ENCODE measurements at regions not wholly inside any gene's neighbourhood (a gene's known extent, or its start where the extent isn't known, plus 50 kb on each side); places are given as distances from the start of the nearest gene placed in this dataset.

- WGBS, 2 donors = 85 to 87% methylated on average over 21 of the region's 21 CpGs
- Histone ChIP-seq H3K27me3 (ENCODE audit: control insufficient read depth in 1 of 2, insufficient read depth in 2 of 2, low read length in 2 of 2) (no peaks in the 10 kb centered on the region), H3K4me1 (ENCODE audit: control insufficient read depth in 2 of 2, insufficient read depth in 2 of 2, low read length in 1 of 2) (no peaks in the 10 kb centered on the region), H3K27ac (ENCODE audit: low read depth in 2 of 2, low read length in 1 of 2) (no peak overlapping the region), H3K36me3 (ENCODE audit: control insufficient read depth in 2 of 2, insufficient read depth in 2 of 2, low read length in 1 of 2) (no peaks in the 10 kb centered on the region), H3K4me3 (ENCODE audit: low read depth in 1 of 2, low read length in 2 of 2) (no peak overlapping the region), H3K9me3 (ENCODE audit: control insufficient read depth in 2 of 2, insufficient read depth in 1 of 2, low read depth in 1 of 2, low read length in 1 of 2) (peaks cover 0 to 6% of the 10 kb centered on the region in 2 donors)
Observed at GRCh38 chr14:25431211-25432076, 381.5 kb upstream of the STXBP6 start.

GRCh38 chr14:25430808-25431207, 380.9 kb upstream of the STXBP6 start:
- Histone ChIP-seq H3K27me3 (ENCODE audit: control insufficient read depth in 1 of 2, insufficient read depth in 2 of 2, low read length in 2 of 2) (no peaks in the 10 kb centered on the region), H3K9me3 (ENCODE audit: control insufficient read depth in 2 of 2, insufficient read depth in 1 of 2, low read depth in 1 of 2, low read length in 1 of 2) (peaks cover 0 to 6% of the 10 kb centered on the region in 2 donors), H3K4me3 (ENCODE audit: low read depth in 1 of 2, low read length in 2 of 2) (no peak overlapping the region), H3K36me3 (ENCODE audit: control insufficient read depth in 2 of 2, insufficient read depth in 2 of 2, low read length in 1 of 2) (no peaks in the 10 kb centered on the region), H3K4me1 (ENCODE audit: control insufficient read depth in 2 of 2, insufficient read depth in 2 of 2, low read length in 1 of 2) (no peaks in the 10 kb centered on the region), H3K27ac (ENCODE audit: low read depth in 2 of 2, low read length in 1 of 2) (no peak overlapping the region)
- WGBS, 2 donors = 90 to 91% methylated on average over 12 of the region's 12 CpGs

- H3K4me3 ChIP-seq (ENCODE audit: low read depth in 1 of 2, low read length in 2 of 2) = no peak overlapping the region
- no peaks in the 10 kb centered on the region for H3K36me3 ChIP-seq (ENCODE audit: control insufficient read depth in 2 of 2, insufficient read depth in 2 of 2, low read length in 1 of 2)
- no peaks in the 10 kb centered on the region for H3K27me3 ChIP-seq (ENCODE audit: control insufficient read depth in 1 of 2, insufficient read depth in 2 of 2, low read length in 2 of 2)
- no peaks in the 10 kb centered on the region for H3K4me1 ChIP-seq (ENCODE audit: control insufficient read depth in 2 of 2, insufficient read depth in 2 of 2, low read length in 1 of 2)
- no peaks in the 10 kb centered on the region for H3K9me3 ChIP-seq (ENCODE audit: control insufficient read depth in 2 of 2, insufficient read depth in 1 of 2, low read depth in 1 of 2, low read length in 1 of 2)
- no peak overlapping the region for H3K27ac ChIP-seq (ENCODE audit: low read depth in 2 of 2, low read length in 1 of 2)
Observed at GRCh38 chr14:25412998-25413397, 363.1 kb upstream of the STXBP6 start.

- no peak overlapping the region for H3K4me3 ChIP-seq (ENCODE audit: low read depth in 1 of 2, low read length in 2 of 2)
- H3K9me3 ChIP-seq (ENCODE audit: control insufficient read depth in 2 of 2, insufficient read depth in 1 of 2, low read depth in 1 of 2, low read length in 1 of 2) = no peaks in the 10 kb centered on the region
- no peaks in the 10 kb centered on the region for H3K4me1 ChIP-seq (ENCODE audit: control insufficient read depth in 2 of 2, insufficient read depth in 2 of 2, low read length in 1 of 2)
- no peaks in the 10 kb centered on the region for H3K27me3 ChIP-seq (ENCODE audit: control insufficient read depth in 1 of 2, insufficient read depth in 2 of 2, low read length in 2 of 2)
- 58 to 63% methylated on average over 6 of the region's 6 CpGs for WGBS, 2 donors
- H3K36me3 ChIP-seq (ENCODE audit: control insufficient read depth in 2 of 2, insufficient read depth in 2 of 2, low read length in 1 of 2) = no peaks in the 10 kb centered on the region
- H3K27ac ChIP-seq (ENCODE audit: low read depth in 2 of 2, low read length in 1 of 2) = no peak overlapping the region
Observed at GRCh38 chr14:25411781-25412757, 362.1 kb upstream of the STXBP6 start.

DNA sequence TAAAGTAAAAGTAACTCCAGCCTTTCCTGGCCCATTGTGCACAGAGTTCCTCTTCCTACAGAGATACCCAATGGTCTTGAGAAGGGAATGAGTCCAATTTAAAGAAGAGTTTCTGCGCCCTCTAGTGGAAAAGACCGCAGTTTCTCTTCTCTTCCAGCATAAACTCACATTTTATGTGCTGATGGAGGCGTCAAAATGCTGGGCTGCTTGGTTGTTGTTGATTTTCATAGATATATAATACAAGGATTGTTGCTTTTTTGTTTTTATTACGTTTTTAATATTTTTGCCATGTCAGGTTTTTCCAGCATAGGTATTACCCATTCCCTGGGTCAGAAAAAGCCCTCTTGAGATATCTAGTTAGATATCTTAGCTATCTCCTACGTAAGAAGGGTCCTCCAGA, 356.9 kb upstream of the STXBP6 start:
- 26 to 37% methylated on average over 5 of the region's 5 CpGs for WGBS, 2 donors
- Histone ChIP-seq H3K4me3 (ENCODE audit: low read depth in 1 of 2, low read length in 2 of 2) (no peak overlapping the region), H3K36me3 (ENCODE audit: control insufficient read depth in 2 of 2, insufficient read depth in 2 of 2, low read length in 1 of 2) (no peaks in the 10 kb centered on the region), H3K27ac (ENCODE audit: low read depth in 2 of 2, low read length in 1 of 2) (no peak overlapping the region), H3K4me1 (ENCODE audit: control insufficient read depth in 2 of 2, insufficient read depth in 2 of 2, low read length in 1 of 2) (no peaks in the 10 kb centered on the region), H3K27me3 (ENCODE audit: control insufficient read depth in 1 of 2, insufficient read depth in 2 of 2, low read length in 2 of 2) (no peaks in the 10 kb centered on the region), H3K9me3 (ENCODE audit: control insufficient read depth in 2 of 2, insufficient read depth in 1 of 2, low read depth in 1 of 2, low read length in 1 of 2) (no peaks in the 10 kb centered on the region)

GRCh38 chr14:25400607-25401206, 350.8 kb upstream of the STXBP6 start:
- Histone ChIP-seq H3K4me1 (ENCODE audit: control insufficient read depth in 2 of 2, insufficient read depth in 2 of 2, low read length in 1 of 2) (no peaks in the 10 kb centered on the region), H3K36me3 (ENCODE audit: control insufficient read depth in 2 of 2, insufficient read depth in 2 of 2, low read length in 1 of 2) (no peaks in the 10 kb centered on the region), H3K27me3 (ENCODE audit: control insufficient read depth in 1 of 2, insufficient read depth in 2 of 2, low read length in 2 of 2) (no peaks in the 10 kb centered on the region), H3K27ac (ENCODE audit: low read depth in 2 of 2, low read length in 1 of 2) (no peak overlapping the region), H3K9me3 (ENCODE audit: control insufficient read depth in 2 of 2, insufficient read depth in 1 of 2, low read depth in 1 of 2, low read length in 1 of 2) (no peaks in the 10 kb centered on the region), H3K4me3 (ENCODE audit: low read depth in 1 of 2, low read length in 2 of 2) (no peak overlapping the region)
- WGBS, 2 donors = 21 to 22% methylated on average over 12 of the region's 12 CpGs

DNA sequence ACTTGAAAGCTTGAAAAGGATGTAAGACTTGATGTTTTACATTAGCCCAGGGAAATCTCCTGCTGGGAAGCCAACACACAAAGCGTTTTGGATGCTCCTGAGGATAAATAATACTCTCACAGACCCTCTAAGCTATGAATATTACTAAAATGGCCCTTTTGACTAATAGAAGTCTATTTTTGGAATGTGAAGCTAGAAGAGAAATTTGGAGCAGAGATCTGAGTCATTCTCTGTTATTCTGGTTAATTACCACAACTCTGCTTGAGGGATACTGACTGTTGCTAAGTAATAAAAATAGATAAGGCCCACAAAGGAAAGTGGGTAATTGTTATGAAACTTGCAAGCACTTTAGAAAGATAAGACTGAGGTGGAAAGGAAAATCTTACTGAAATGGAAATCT, 346.2 kb upstream of the STXBP6 start:
- Histone ChIP-seq H3K9me3 (ENCODE audit: control insufficient read depth in 2 of 2, insufficient read depth in 1 of 2, low read depth in 1 of 2, low read length in 1 of 2) (no peaks in the 10 kb centered on the region), H3K4me3 (ENCODE audit: low read depth in 1 of 2, low read length in 2 of 2) (no peak overlapping the region), H3K4me1 (ENCODE audit: control insufficient read depth in 2 of 2, insufficient read depth in 2 of 2, low read length in 1 of 2) (no peaks in the 10 kb centered on the region), H3K27ac (ENCODE audit: low read depth in 2 of 2, low read length in 1 of 2) (no peak overlapping the region), H3K36me3 (ENCODE audit: control insufficient read depth in 2 of 2, insufficient read depth in 2 of 2, low read length in 1 of 2) (no peaks in the 10 kb centered on the region), H3K27me3 (ENCODE audit: control insufficient read depth in 1 of 2, insufficient read depth in 2 of 2, low read length in 2 of 2) (peaks cover 0 to 3% of the 10 kb centered on the region in 2 donors)
- WGBS, 2 donors = 45% methylated on average over 1 of the region's 1 CpG

GRCh38 chr14:25394791-25395391, 344.9 kb upstream of the STXBP6 start:
- H3K36me3 ChIP-seq (ENCODE audit: control insufficient read depth in 2 of 2, insufficient read depth in 2 of 2, low read length in 1 of 2) = no peaks in the 10 kb centered on the region
- no peaks in the 10 kb centered on the region for H3K4me1 ChIP-seq (ENCODE audit: control insufficient read depth in 2 of 2, insufficient read depth in 2 of 2, low read length in 1 of 2)
- peaks cover 0 to 3% of the 10 kb centered on the region in 2 donors for H3K27me3 ChIP-seq (ENCODE audit: control insufficient read depth in 1 of 2, insufficient read depth in 2 of 2, low read length in 2 of 2)
- H3K27ac ChIP-seq (ENCODE audit: low read depth in 2 of 2, low read length in 1 of 2) = no peak overlapping the region
- no peak overlapping the region for H3K4me3 ChIP-seq (ENCODE audit: low read depth in 1 of 2, low read length in 2 of 2)
- 62 to 72% methylated on average over 3 of the region's 3 CpGs for WGBS, 2 donors
- H3K9me3 ChIP-seq (ENCODE audit: control insufficient read depth in 2 of 2, insufficient read depth in 1 of 2, low read depth in 1 of 2, low read length in 1 of 2) = no peaks in the 10 kb centered on the region

- Histone ChIP-seq H3K9me3 (ENCODE audit: control insufficient read depth in 2 of 2, insufficient read depth in 1 of 2, low read depth in 1 of 2, low read length in 1 of 2) (no peaks in the 10 kb centered on the region), H3K36me3 (ENCODE audit: control insufficient read depth in 2 of 2, insufficient read depth in 2 of 2, low read length in 1 of 2) (no peaks in the 10 kb centered on the region), H3K27me3 (ENCODE audit: control insufficient read depth in 1 of 2, insufficient read depth in 2 of 2, low read length in 2 of 2) (peaks cover 0 to 3% of the 10 kb centered on the region in 2 donors), H3K4me3 (ENCODE audit: low read depth in 1 of 2, low read length in 2 of 2) (no peak overlapping the region), H3K4me1 (ENCODE audit: control insufficient read depth in 2 of 2, insufficient read depth in 2 of 2, low read length in 1 of 2) (no peaks in the 10 kb centered on the region), H3K27ac (ENCODE audit: low read depth in 2 of 2, low read length in 1 of 2) (no peak overlapping the region)
Observed at GRCh38 chr14:25394356-25394755, 344.4 kb upstream of the STXBP6 start.

Data from esophagus (tissue), 2 donors.